Effector memory CD4-positive, alpha-beta T cell (primary cell): ENCODE measurements at regions not wholly inside any gene's neighbourhood (a gene's known extent, or its start where the extent isn't known, plus 50 kb on each side); places are given as distances from the start of the nearest gene placed in this dataset.

Experiments used
- DNase-seq, 3 donors: peaks; one replicate each; pipeline ENCODE4 v3.0.0-alpha.2; 2020
- H3K27ac ChIP-seq: 2 replicates; pipeline ENCODE4 v1.7.0; 2013; ENCODE audit warnings: mild to moderate bottlenecking, low read length, moderate library complexity; ENCODE audit not compliant: insufficient read depth, poor library complexity, severe bottlenecking
- H3K27me3 ChIP-seq: replicated peaks from 2 replicates; pipeline ENCODE4 v1.7.0; 2013; ENCODE audit warnings: mild to moderate bottlenecking, low read length; ENCODE audit not compliant: insufficient read depth, control insufficient read depth, poor library complexity, severe bottlenecking
- H3K36me3 ChIP-seq: 2 replicates; pipeline ENCODE4 v1.7.0; 2013; ENCODE audit warnings: mild to moderate bottlenecking, low read length, moderate library complexity; ENCODE audit not compliant: control insufficient read depth, insufficient read depth
- H3K4me1 ChIP-seq: 2 replicates; pipeline ENCODE4 v1.7.0; 2013; ENCODE audit warnings: low read length, mild to moderate bottlenecking; ENCODE audit not compliant: control insufficient read depth, insufficient read depth, poor library complexity, severe bottlenecking
- H3K4me3 ChIP-seq: 2 replicates; pipeline ENCODE4 v1.7.0; 2013; ENCODE audit warnings: low read length, low read depth, mild to moderate bottlenecking; ENCODE audit not compliant: insufficient read depth, poor library complexity, severe bottlenecking
- H3K9me3 ChIP-seq: 2 replicates; pipeline ENCODE4 v1.7.0; 2013; ENCODE audit warnings: mild to moderate bottlenecking, low read length, moderate library complexity; ENCODE audit not compliant: control insufficient read depth

GRCh38 chr9:105954517-105954916 is 260.2 kb downstream of the TMEM38B start:
- H3K4me3 ChIP-seq, result no peak overlapping the region
- DNase-seq, result no peak
- H3K36me3 ChIP-seq, result no peaks in the 10 kb centered on the region
- H3K4me1 ChIP-seq, result no peaks in the 10 kb centered on the region
- H3K27ac ChIP-seq, result no peak overlapping the region
- H3K9me3 ChIP-seq, result no peaks in the 10 kb centered on the region
- H3K27me3 ChIP-seq, result no peaks in the 10 kb centered on the region

GRCh38 chr9:105957830-105958229 is 263.5 kb downstream of the TMEM38B start:
- no peaks in the 10 kb centered on the region for H3K4me1 ChIP-seq
- no peaks in the 10 kb centered on the region for H3K9me3 ChIP-seq
- no peaks in the 10 kb centered on the region for H3K36me3 ChIP-seq
- no peak overlapping the region for H3K27ac ChIP-seq
- DNase-seq, result no peak
- no peaks in the 10 kb centered on the region for H3K27me3 ChIP-seq
- H3K4me3 ChIP-seq, result no peak overlapping the region

- Histone ChIP-seq H3K9me3 (no peaks in the 10 kb centered on the region), H3K4me3 (no peak overlapping the region), H3K36me3 (no peaks in the 10 kb centered on the region), H3K4me1 (no peaks in the 10 kb centered on the region), H3K27me3 (no peaks in the 10 kb centered on the region), H3K27ac (no peak overlapping the region)
- no peak for DNase-seq
Observed at GRCh38 chr9:105958587-105958986, 264.2 kb downstream of the TMEM38B start.

- H3K27me3 ChIP-seq, result no peaks in the 10 kb centered on the region
- no peak for DNase-seq
- no peaks in the 10 kb centered on the region for H3K4me1 ChIP-seq
- no peaks in the 10 kb centered on the region for H3K9me3 ChIP-seq
- no peaks in the 10 kb centered on the region for H3K36me3 ChIP-seq
- H3K4me3 ChIP-seq, result no peak overlapping the region
- no peak overlapping the region for H3K27ac ChIP-seq
Observed at GRCh38 chr9:105959531-105959930, 265.2 kb downstream of the TMEM38B start.

GRCh38 chr9:105963343-105964099 is 269.2 kb downstream of the TMEM38B start:
- no peaks in the 10 kb centered on the region for H3K36me3 ChIP-seq
- H3K27me3 ChIP-seq, result no peaks in the 10 kb centered on the region
- DNase-seq, result no peak
- no peaks in the 10 kb centered on the region for H3K4me1 ChIP-seq
- no peak overlapping the region for H3K27ac ChIP-seq
- no peak overlapping the region for H3K4me3 ChIP-seq
- no peaks in the 10 kb centered on the region for H3K9me3 ChIP-seq

- no peak for DNase-seq
- H3K9me3 ChIP-seq, result no peaks in the 10 kb centered on the region
- no peaks in the 10 kb centered on the region for H3K36me3 ChIP-seq
- H3K27me3 ChIP-seq, result no peaks in the 10 kb centered on the region
- no peak overlapping the region for H3K27ac ChIP-seq
- H3K4me1 ChIP-seq, result no peaks in the 10 kb centered on the region
- H3K4me3 ChIP-seq, result no peak overlapping the region
Observed at GRCh38 chr9:105964156-105964555, 269.8 kb downstream of the TMEM38B start.

DNA sequence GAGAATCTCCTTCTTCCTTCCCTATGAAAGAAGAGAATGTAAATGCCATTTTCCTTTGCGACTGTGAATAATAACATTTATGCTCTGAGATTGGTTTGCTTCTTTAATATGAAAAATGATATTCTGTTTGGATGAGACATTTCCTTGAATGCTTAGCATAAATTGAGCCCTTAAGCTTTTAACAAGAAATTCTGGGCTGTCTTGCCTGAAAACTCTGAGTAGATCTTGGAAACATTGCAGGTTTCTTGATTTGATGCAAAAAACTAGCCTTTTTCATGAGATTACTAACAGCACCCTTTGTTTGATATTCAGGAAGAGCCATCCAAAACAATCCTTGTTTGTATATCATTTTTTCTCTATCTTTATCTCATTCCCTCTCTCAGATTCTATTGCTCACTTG is 272.5 kb downstream of the TMEM38B start:
- H3K27ac ChIP-seq, result no peak overlapping the region
- no peak for DNase-seq

GRCh38 chr9:105967248-105967647 is 272.9 kb downstream of the TMEM38B start:
- H3K4me1 ChIP-seq, result no peaks in the 10 kb centered on the region
- H3K9me3 ChIP-seq, result no peaks in the 10 kb centered on the region
- no peak overlapping the region for H3K4me3 ChIP-seq
- H3K27ac ChIP-seq, result no peak overlapping the region
- H3K36me3 ChIP-seq, result no peaks in the 10 kb centered on the region
- no peak for DNase-seq
- H3K27me3 ChIP-seq, result no peaks in the 10 kb centered on the region

More for the DNA sequence above, 272.5 kb downstream of the TMEM38B start:
- no peaks in the 10 kb centered on the region for H3K36me3 ChIP-seq
- H3K9me3 ChIP-seq, result no peaks in the 10 kb centered on the region
- H3K4me1 ChIP-seq, result no peaks in the 10 kb centered on the region
- no peak overlapping the region for H3K4me3 ChIP-seq
- no peaks in the 10 kb centered on the region for H3K27me3 ChIP-seq

- Histone ChIP-seq H3K9me3 (no peaks in the 10 kb centered on the region), H3K4me3 (no peak overlapping the region), H3K4me1 (no peaks in the 10 kb centered on the region), H3K27me3 (no peaks in the 10 kb centered on the region), H3K27ac (no peak overlapping the region), H3K36me3 (no peaks in the 10 kb centered on the region)
- DNase-seq, result no peak
Observed at GRCh38 chr9:105967797-105968196, 273.5 kb downstream of the TMEM38B start.

- H3K4me3 ChIP-seq, result no peak overlapping the region
- no peaks in the 10 kb centered on the region for H3K9me3 ChIP-seq
- H3K4me1 ChIP-seq, result no peaks in the 10 kb centered on the region
- no peaks in the 10 kb centered on the region for H3K27me3 ChIP-seq
- no peaks in the 10 kb centered on the region for H3K36me3 ChIP-seq
- no peak overlapping the region for H3K27ac ChIP-seq
- no peak for DNase-seq
Observed at GRCh38 chr9:105968811-105969466, 274.6 kb downstream of the TMEM38B start.
